HFF-Myc (cell line): ENCODE measurements at regions not wholly inside any gene's neighbourhood (a gene's known extent, or its start where the extent isn't known, plus 50 kb on each side); places are given as distances from the start of the nearest gene placed in this dataset.

Experiments used
- DNase-seq: peaks from one replicate; pipeline ENCODE4 v3.0.0-alpha.2; 2011; ENCODE audit warnings: low read depth; ENCODE audit errors: extremely low read depth
- H3K4me3 ChIP-seq: replicated peaks from 2 replicates; pipeline ENCODE4 v1.5.1; 2011; ENCODE audit warnings: low read depth, mild to moderate bottlenecking, control low read depth, low read length
- CTCF ChIP-seq: IDR thresholded peaks from 2 replicates; pipeline ENCODE4 v1.5.1; 2012; ENCODE audit warnings: mild to moderate bottlenecking, low read depth, low read length, control low read depth; ENCODE audit errors: missing control alignments

GRCh38 chr3:72277710-72278109, 492.8 kb upstream of the PROK2 start:
- DNase-seq = no peak
- no peak for TF ChIP-seq CTCF
- H3K4me3 ChIP-seq = no peak overlapping the region

- no peak for TF ChIP-seq CTCF
- no peak overlapping the region for H3K4me3 ChIP-seq
- no peak for DNase-seq
These were observed 491.9 kb upstream of the PROK2 start for GRCh38 chr3:72276806-72277205.

- TF ChIP-seq CTCF = no peak
- DNase-seq = no peak
- no peak overlapping the region for H3K4me3 ChIP-seq
These were observed 490.4 kb upstream of the PROK2 start for GRCh38 chr3:72275331-72275751.

- no peak for TF ChIP-seq CTCF
- no peak for DNase-seq
- no peak overlapping the region; the same call in 1 of the 2 replicates for H3K4me3 ChIP-seq
These were observed 489.8 kb upstream of the PROK2 start for GRCh38 chr3:72274493-72275330.

GRCh38 chr3:72273615-72274014, 488.7 kb upstream of the PROK2 start:
- no peak for TF ChIP-seq CTCF
- H3K4me3 ChIP-seq = no peak overlapping the region; the same call in 1 of the 2 replicates
- no peak for DNase-seq

- TF ChIP-seq CTCF = no peak
- no peak overlapping the region for H3K4me3 ChIP-seq
- DNase-seq = no peak
These were observed 487.4 kb upstream of the PROK2 start for GRCh38 chr3:72272356-72272755.

GRCh38 chr3:72271923-72272322, 487.0 kb upstream of the PROK2 start:
- TF ChIP-seq CTCF = no peak
- no peak for DNase-seq

More at GRCh38 chr3:72271923-72272322, 487.0 kb upstream of the PROK2 start:
- no peak overlapping the region for H3K4me3 ChIP-seq
